Glomerular visceral epithelial cell (primary cell): ENCODE measurements at regions not wholly inside any gene's neighbourhood (a gene's known extent, or its start where the extent isn't known, plus 50 kb on each side); places are given as distances from the start of the nearest gene placed in this dataset.
"Not testable (repeated sequence)": the region's sequence is repeated elsewhere in the genome, so short reads cannot be mapped to it uniquely, and the experiment has no call there.

Source experiments
- DNase-seq: peaks from one replicate; pipeline ENCODE4 v3.0.0-alpha.2; 2016; ENCODE audit errors: extremely low spot score

- DNase-seq, result no peak
These were observed 188.9 kb upstream of the KIF2B start for GRCh38 chr17:53633856-53634255.

GRCh38 chr17:53631486-53631885 is 191.2 kb upstream of the KIF2B start:
- no peak for DNase-seq

- DNase-seq, result no peak
These were observed 192.1 kb upstream of the KIF2B start for GRCh38 chr17:53630638-53631037.

- no peak for DNase-seq
These were observed 192.6 kb upstream of the KIF2B start for GRCh38 chr17:53630115-53630514.

- DNase-seq, result peak; percentile 8
These were observed 193.5 kb upstream of the KIF2B start for GRCh38 chr17:53629188-53629587.

GRCh38 chr17:53628011-53628410 is 194.7 kb upstream of the KIF2B start:
- DNase-seq, result peak; percentile 66

GRCh38 chr17:53627511-53627910 is 195.2 kb upstream of the KIF2B start:
- DNase-seq, result peak; percentile 51

GRCh38 chr17:53626286-53626685 is 196.4 kb upstream of the KIF2B start:
- peak; percentile 56 for DNase-seq

GRCh38 chr17:53619025-53619424 is 203.7 kb upstream of the KIF2B start:
- DNase-seq, result no peak

- not testable (repeated sequence) for DNase-seq
These were observed 214.5 kb upstream of the KIF2B start for GRCh38 chr17:53608208-53608607.

GRCh38 chr17:53607475-53607874 is 215.3 kb upstream of the KIF2B start:
- DNase-seq, result no peak

GRCh38 chr17:53588317-53588716 is 234.4 kb upstream of the KIF2B start:
- DNase-seq, result no peak

- DNase-seq, result no peak
These were observed 248.7 kb upstream of the KIF2B start for GRCh38 chr17:53574038-53574437.

- peak; percentile 20 for DNase-seq
These were observed 251.4 kb upstream of the KIF2B start for GRCh38 chr17:53571342-53571741.

- peak; percentile 1 for DNase-seq
These were observed 252.0 kb upstream of the KIF2B start for GRCh38 chr17:53570731-53571130.

- no peak for DNase-seq
These were observed 261.8 kb upstream of the KIF2B start for GRCh38 chr17:53560953-53561352.

- no peak for DNase-seq
These were observed 274.5 kb upstream of the KIF2B start for GRCh38 chr17:53548252-53548651.

GRCh38 chr17:53543472-53543871 is 279.3 kb upstream of the KIF2B start:
- no peak for DNase-seq

GRCh38 chr17:53538129-53538617 is 284.6 kb upstream of the KIF2B start:
- no peak for DNase-seq

GRCh38 chr17:53527473-53527872 is 295.3 kb upstream of the KIF2B start:
- DNase-seq, result no peak

- no peak for DNase-seq
These were observed 297.1 kb upstream of the KIF2B start for GRCh38 chr17:53525590-53525989.

GRCh38 chr17:53516636-53517035 is 306.1 kb upstream of the KIF2B start:
- DNase-seq, result peak; percentile 36

GRCh38 chr17:53499277-53499676 is 323.4 kb upstream of the KIF2B start:
- DNase-seq, result no peak

- DNase-seq, result no peak
These were observed 326.4 kb upstream of the KIF2B start for GRCh38 chr17:53496356-53496755.

- no peak for DNase-seq
These were observed 330.2 kb upstream of the KIF2B start for GRCh38 chr17:53492532-53492931.
